Activated CD4-positive, alpha-beta memory T cell treated with anti-CD3 and anti-CD28 coated beads, Interleukin-2, amount 10 ng/mL, durations not matched to agents 7 days and 5 days (primary cell): ENCODE measurements at regions not wholly inside any gene's neighbourhood (a gene's known extent, or its start where the extent isn't known, plus 50 kb on each side); places are given as distances from the start of the nearest gene placed in this dataset.
"Not testable (repeated sequence)": the region's sequence is repeated elsewhere in the genome, so short reads cannot be mapped to it uniquely, and the experiment has no call there.

Experiments
- CTCF ChIA-PET: fragments of 350-600 bp; sonication (Branson Sonifier 250); formaldehyde crosslinking; loops from one replicate; lab custom pipeline; 2021; ENCODE audit warnings: antibody characterized with exemption, inconsistent platforms; lab: Charles Lee
- POLR2A ChIA-PET: fragments of 350-600 bp; sonication (Branson Sonifier 250); formaldehyde crosslinking; loops from one replicate; lab custom pipeline; 2021; ENCODE audit warnings: antibody characterized with exemption; lab: Charles Lee
- DNase-seq: peaks from one replicate; pipeline ENCODE4 v3.0.0-alpha.2; 2020
- H3K27ac Mint-ChIP-seq: one replicate; pipeline ENCODE4 v1.8.0; 2021; ENCODE audit warnings: mild to moderate bottlenecking, mixed read lengths
- H3K27me3 Mint-ChIP-seq: one replicate; pipeline ENCODE4 v1.8.0; 2021; ENCODE audit warnings: mixed read lengths
- H3K36me3 Mint-ChIP-seq: one replicate; pipeline ENCODE4 v1.8.0; 2021; ENCODE audit warnings: low read depth, mixed read lengths
- H3K4me1 Mint-ChIP-seq: one replicate; pipeline ENCODE4 v1.8.0; 2021; ENCODE audit warnings: mixed read lengths
- H3K4me3 Mint-ChIP-seq: one replicate; pipeline ENCODE4 v1.8.0; 2021; ENCODE audit warnings: mild to moderate bottlenecking, mixed read lengths
- H3K9me3 Mint-ChIP-seq: one replicate; pipeline ENCODE4 v1.8.0; 2021; ENCODE audit warnings: mixed read lengths

GRCh38 chr21:35196128-35196527, 147.0 kb upstream of the RUNX1 start:
- Mint-ChIP-seq H3K36me3 (peaks cover 2% of the 10 kb centered on the region), H3K4me3 (no peak overlapping the region), H3K9me3 (no peaks in the 10 kb centered on the region), H3K4me1 (no peaks in the 10 kb centered on the region), H3K27ac (no peak overlapping the region), H3K27me3 (peaks cover 14% of the 10 kb centered on the region)
- no peak for DNase-seq
- ChIA-PET CTCF (no interaction called here), POLR2A (no interaction called here)

GRCh38 chr21:35195232-35195631, 146.1 kb upstream of the RUNX1 start:
- CTCF ChIA-PET = no interaction called here
- DNase-seq = no peak
- Mint-ChIP-seq H3K4me3 (no peak overlapping the region), H3K9me3 (no peaks in the 10 kb centered on the region), H3K4me1 (no peaks in the 10 kb centered on the region), H3K36me3 (peaks cover 2% of the 10 kb centered on the region), H3K27me3 (peaks cover 14% of the 10 kb centered on the region), H3K27ac (no peak overlapping the region)
- POLR2A ChIA-PET = no interaction called here

GRCh38 chr21:35191754-35192153, 142.7 kb upstream of the RUNX1 start:
- Mint-ChIP-seq H3K9me3 (no peaks in the 10 kb centered on the region), H3K4me1 (no peaks in the 10 kb centered on the region), H3K4me3 (no peak overlapping the region), H3K27me3 (peaks cover 14% of the 10 kb centered on the region), H3K27ac (no peak overlapping the region), H3K36me3 (peaks cover 2% of the 10 kb centered on the region)
- POLR2A ChIA-PET = no interaction called here
- CTCF ChIA-PET = no interaction called here
- no peak for DNase-seq

GRCh38 chr21:35191128-35191527, 142.0 kb upstream of the RUNX1 start:
- H3K36me3 Mint-ChIP-seq = peaks cover 2% of the 10 kb centered on the region
- H3K4me1 Mint-ChIP-seq = no peaks in the 10 kb centered on the region
- DNase-seq = no peak
- ChIA-PET CTCF (no interaction called here), POLR2A (no interaction called here)
- peaks cover 14% of the 10 kb centered on the region for H3K27me3 Mint-ChIP-seq
- no peak overlapping the region for H3K4me3 Mint-ChIP-seq
- H3K27ac Mint-ChIP-seq = no peak overlapping the region
- no peaks in the 10 kb centered on the region for H3K9me3 Mint-ChIP-seq

GRCh38 chr21:35190201-35190701, 141.1 kb upstream of the RUNX1 start:
- ChIA-PET CTCF (no interaction called here), POLR2A (no interaction called here)
- Mint-ChIP-seq H3K27ac (no peak overlapping the region), H3K9me3 (no peaks in the 10 kb centered on the region), H3K27me3 (peaks cover 14% of the 10 kb centered on the region), H3K4me1 (no peaks in the 10 kb centered on the region), H3K4me3 (no peak overlapping the region), H3K36me3 (peaks cover 2% of the 10 kb centered on the region)
- DNase-seq = no peak

- DNase-seq = no peak
- ChIA-PET POLR2A (no interaction called here), CTCF (no interaction called here)
- peaks cover 2% of the 10 kb centered on the region for H3K36me3 Mint-ChIP-seq
- no peak overlapping the region for H3K4me3 Mint-ChIP-seq
- peaks cover 11% of the 10 kb centered on the region for H3K27me3 Mint-ChIP-seq
- peaks cover 7% of the 10 kb centered on the region for H3K9me3 Mint-ChIP-seq
- no peaks in the 10 kb centered on the region for H3K4me1 Mint-ChIP-seq
- H3K27ac Mint-ChIP-seq = no peak overlapping the region
Observed at GRCh38 chr21:35189077-35189863, 140.2 kb upstream of the RUNX1 start.

GRCh38 chr21:35183389-35183788, 134.3 kb upstream of the RUNX1 start:
- H3K9me3 Mint-ChIP-seq, POLR2A ChIA-PET, H3K27ac Mint-ChIP-seq, DNase-seq, H3K27me3 Mint-ChIP-seq, H3K4me1 Mint-ChIP-seq, H3K4me3 Mint-ChIP-seq, CTCF ChIA-PET, H3K36me3 Mint-ChIP-seq: not testable (repeated sequence)

GRCh38 chr21:35179990-35180540, 131.0 kb upstream of the RUNX1 start:
- no peak for DNase-seq
- POLR2A ChIA-PET = interaction anchor here (0.7 kb wide), 1 partner anchor 26 kb away, joined by 3 read pairs; no protein-coding TSS in a partner anchor
- peaks cover 7% of the 10 kb centered on the region for H3K4me1 Mint-ChIP-seq
- peaks cover 19% of the 10 kb centered on the region for H3K9me3 Mint-ChIP-seq
- H3K27me3 Mint-ChIP-seq = peaks cover 10% of the 10 kb centered on the region
- CTCF ChIA-PET = no interaction called here
- no peak overlapping the region for H3K27ac Mint-ChIP-seq
- H3K4me3 Mint-ChIP-seq = no peak overlapping the region
- peaks cover 6% of the 10 kb centered on the region for H3K36me3 Mint-ChIP-seq

- peaks cover 8% of the 10 kb centered on the region for H3K36me3 Mint-ChIP-seq
- peaks cover 9% of the 10 kb centered on the region for H3K4me1 Mint-ChIP-seq
- DNase-seq = no peak
- ChIA-PET POLR2A (no interaction called here), CTCF (no interaction called here)
- H3K9me3 Mint-ChIP-seq = peaks cover 13% of the 10 kb centered on the region
- H3K4me3 Mint-ChIP-seq = no peak overlapping the region
- H3K27ac Mint-ChIP-seq = no peak overlapping the region
- peaks cover 7% of the 10 kb centered on the region for H3K27me3 Mint-ChIP-seq
Observed at GRCh38 chr21:35178827-35179226, 129.7 kb upstream of the RUNX1 start.

- Mint-ChIP-seq H3K27ac (no peak overlapping the region), H3K4me1 (peaks cover 14% of the 10 kb centered on the region), H3K9me3 (peaks cover 13% of the 10 kb centered on the region), H3K27me3 (peaks cover 4% of the 10 kb centered on the region), H3K4me3 (no peak overlapping the region), H3K36me3 (peaks cover 6% of the 10 kb centered on the region)
- no peak for DNase-seq
- ChIA-PET CTCF (no interaction called here), POLR2A (no interaction called here)
Observed at GRCh38 chr21:35178098-35178497, 129.0 kb upstream of the RUNX1 start.

GRCh38 chr21:35172231-35172630, 123.1 kb upstream of the RUNX1 start:
- Mint-ChIP-seq H3K27ac (peak overlapping the region; percentile 77), H3K4me3 (no peak overlapping the region), H3K36me3 (peaks cover 16% of the 10 kb centered on the region), H3K9me3 (peaks cover 18% of the 10 kb centered on the region), H3K27me3 (no peaks in the 10 kb centered on the region), H3K4me1 (peaks cover 36% of the 10 kb centered on the region)
- ChIA-PET POLR2A (no interaction called here), CTCF (no interaction called here)
- peak; percentile 67 for DNase-seq

- peaks cover 36% of the 10 kb centered on the region for H3K4me1 Mint-ChIP-seq
- H3K36me3 Mint-ChIP-seq = peaks cover 16% of the 10 kb centered on the region
- no peak overlapping the region for H3K4me3 Mint-ChIP-seq
- CTCF ChIA-PET = no interaction called here
- DNase-seq = no peak
- H3K27ac Mint-ChIP-seq = no peak overlapping the region
- peaks cover 18% of the 10 kb centered on the region for H3K9me3 Mint-ChIP-seq
- POLR2A ChIA-PET = no interaction called here
- H3K27me3 Mint-ChIP-seq = no peaks in the 10 kb centered on the region
Observed at GRCh38 chr21:35171385-35171784, 122.3 kb upstream of the RUNX1 start.

- POLR2A ChIA-PET = interaction anchor here (1.3 kb wide), 1 partner anchor 56 kb away, joined by 4 read pairs; no protein-coding TSS in a partner anchor
- H3K4me3 Mint-ChIP-seq = no peak overlapping the region
- no peak overlapping the region for H3K27ac Mint-ChIP-seq
- CTCF ChIA-PET = no interaction called here
- no peak for DNase-seq
- H3K27me3 Mint-ChIP-seq = no peaks in the 10 kb centered on the region
- H3K36me3 Mint-ChIP-seq = peaks cover 16% of the 10 kb centered on the region
- peaks cover 36% of the 10 kb centered on the region for H3K4me1 Mint-ChIP-seq
- peaks cover 13% of the 10 kb centered on the region for H3K9me3 Mint-ChIP-seq
Observed at GRCh38 chr21:35170818-35171217, 121.7 kb upstream of the RUNX1 start.
